HepG2 (cell line): ENCODE measurements at regions not wholly inside any gene's neighbourhood (a gene's known extent, or its start where the extent isn't known, plus 50 kb on each side); places are given as distances from the start of the nearest gene placed in this dataset.

ENCODE experiments used
- ATAC-seq: fragments of 200-7000 bp; cut with Tn5 transposase; 3 replicates; pipeline ENCODE4 v1.9.1; 2020; ENCODE audit warnings: mild to moderate bottlenecking, moderate library complexity
- BruUV-seq: library from RNA; stranded (reverse); fragments of 400-500 nt; replicated peaks from 2 replicates; lab custom pipeline; 2021; lab: Mats Ljungman, UMichigan
- CTCF ChIA-PET: fragments of 300-600 bp; formaldehyde crosslinking; extraction: SDS; loops from one replicate; lab custom pipeline; 2021; ENCODE audit warnings: low total read pairs, inconsistent platforms, low intra/inter-chr PET ratio; lab: Yijun Ruan, JAX
- POLR2A ChIA-PET: fragments of 350-600 bp; sonication (Branson Sonifier 250); formaldehyde crosslinking; loops from one replicate; lab custom pipeline; 2020; ENCODE audit warnings: antibody characterized with exemption, inconsistent platforms; lab: Yijun Ruan, JAX
- DNase-seq: peaks from one replicate; pipeline ENCODE4 v3.0.0-alpha.2; 2015; ENCODE audit warnings: low spot score
- FAIRE-seq: peaks from 3 replicates; lab custom pipeline; 2011; peaks lifted over from hg19 to GRCh38; lab: Jason Lieb, UNC
- H2AFZ ChIP-seq: one replicate; pipeline ENCODE4 v1.6.1; 2011; ENCODE audit warnings: low read length, inconsistent platforms
- H3K27ac ChIP-seq: fragments of 300-600 bp; 3 replicates; pipeline ENCODE4 v1.8.0; 2011; ENCODE audit warnings: mixed run types, mild to moderate bottlenecking, mixed read lengths, low read length, inconsistent platforms; ENCODE audit not compliant: insufficient read depth; ENCODE audit errors: extremely low read length
- H3K27me3 ChIP-seq, 2 experiments: fragments of 200-600 bp in 1 of 2; 2 replicates in 1 of 2; 3 replicates in 1 of 2; pipeline versions ENCODE4 v1.6.0 to v1.8.0; 2011; ENCODE audit warnings: low read length in 2 of 2, mild to moderate bottlenecking in 2 of 2, moderate library complexity in 2 of 2, inconsistent platforms in 1 of 2; ENCODE audit not compliant: insufficient read depth in 2 of 2, control insufficient read depth in 1 of 2
- H3K36me3 ChIP-seq, 2 experiments: fragments of 200-600 bp in 1 of 2; replicated peaks in 1 of 2; 2 replicates in 1 of 2; 3 replicates in 1 of 2; pipeline versions ENCODE4 v1.5.1 to v1.8.0; 2011; ENCODE audit warnings: low read length in 2 of 2, inconsistent platforms in 1 of 2; ENCODE audit not compliant: insufficient read depth in 2 of 2, control insufficient read depth in 1 of 2
- H3K4me1 ChIP-seq: 2 replicates; pipeline ENCODE4 v1.5.1; 2012; ENCODE audit warnings: low read length, inconsistent platforms; ENCODE audit not compliant: insufficient read depth
- H3K4me2 ChIP-seq: 2 replicates; pipeline ENCODE4 v1.6.0; 2011; ENCODE audit warnings: low read depth, low read length, inconsistent platforms
- H3K4me3 ChIP-seq, 3 experiments: fragments of 200-600 bp in 1 of 3; sonication (generic), shearing (Covaris generic) in 1 of 3; replicated peaks in 1 of 3; 2 replicates each; pipeline ENCODE4 v1.5.1; 2011 to 2016; ENCODE audit warnings: low read length in 3 of 3, inconsistent platforms in 2 of 3, low read depth in 2 of 3, mild to moderate bottlenecking in 2 of 3, control low read depth in 1 of 3, mixed read lengths in 1 of 3; ENCODE audit not compliant: insufficient read depth in 1 of 3
- H3K79me2 ChIP-seq: one replicate; pipeline ENCODE4 v1.6.1; 2011; ENCODE audit warnings: low read length, inconsistent platforms; ENCODE audit not compliant: insufficient read depth
- H3K9ac ChIP-seq: 2 replicates; pipeline ENCODE4 v1.6.0; 2011; ENCODE audit warnings: mild to moderate bottlenecking, low read depth, low read length, inconsistent platforms; ENCODE audit not compliant: insufficient read depth
- H3K9me3 ChIP-seq: 2 replicates; pipeline ENCODE4 v1.5.1; 2012; ENCODE audit warnings: mild to moderate bottlenecking, low read length
- H4K20me1 ChIP-seq: 2 replicates; pipeline ENCODE4 v1.6.0; 2011; ENCODE audit warnings: inconsistent platforms, mild to moderate bottlenecking, low read length, moderate library complexity; ENCODE audit not compliant: insufficient read depth
- CHD4 ChIP-seq: fragments of 200-600 bp; sonication (generic); IDR thresholded peaks from 2 replicates; pipeline ENCODE4 v1.7.0; 2017; ENCODE audit warnings: mild to moderate bottlenecking, low read length, borderline replicate concordance
- HNF4G ChIP-seq, 2 experiments: sonication (generic) in 1 of 2; formaldehyde crosslinking in 1 of 2; IDR thresholded peaks; 2 replicates each; pipeline versions ENCODE4 v1.4.0 to v1.6.1; 2011 to 2020; ENCODE audit warnings: borderline replicate concordance in 2 of 2, low read depth in 2 of 2, mild to moderate bottlenecking in 2 of 2, low read length in 1 of 2, missing genetic modification reagents in 1 of 2, moderate library complexity in 1 of 2
- KLF6 ChIP-seq: IDR thresholded peaks from 2 replicates; pipeline ENCODE4 v1.8.0; 2016; ENCODE audit warnings: missing biosample characterization, missing genetic modification reagents
- SOX13 ChIP-seq, 3 experiments: fragments of 450-650 bp in 1 of 3; sonication (generic) in 1 of 3; formaldehyde crosslinking in 1 of 3; IDR thresholded peaks in 2 of 3; conservative IDR thresholded peaks in 1 of 3; 2 replicates each; pipeline versions ENCODE4 v1.5.0 to v1.6.1; 2016 to 2020; ENCODE audit warnings: antibody characterized with exemption in 1 of 3, mild to moderate bottlenecking in 1 of 3, missing compliant biosample characterization in 1 of 3, missing genetic modification reagents in 1 of 3, moderate library complexity in 1 of 3
- ZEB1 ChIP-seq: IDR thresholded peaks from 2 replicates; pipeline ENCODE4 v1.6.1; 2012; ENCODE audit warnings: mild to moderate bottlenecking, low read depth, inconsistent platforms; ENCODE audit not compliant: insufficient replicate concordance
- ZNF724P ChIP-seq: sonication (generic); formaldehyde crosslinking; IDR thresholded peaks from 2 replicates; pipeline ENCODE4 v1.8.0; 2022; ENCODE audit warnings: missing genetic modification reagents, borderline replicate concordance
- WGBS: methylation state at CpG from one replicate; pipeline ENCODE4 v1.1.6; 2017; ENCODE audit warnings: low lambda C conversion rate; 5-methylcytosine and 5-hydroxymethylcytosine counted together
- in situ Hi-C: cut with HindIII; loops from 2 replicates; pipeline ENCODE4 v1.10.0; 2017; ENCODE audit warnings: low pct_unique_long_range_greater_than_20kb; ENCODE audit not compliant: extremely low pct_ligation_motif_present
- intact Hi-C: fragments of 100-400 bp; cut with micrococcal nuclease; formaldehyde crosslinking; loops from one replicate; pipeline ENCODE4 v1.10.0; 2022; ENCODE audit not compliant: unreplicated experiment
- TF ChIP-seq, protein P1 (sequence below): sonication (generic); formaldehyde crosslinking; IDR thresholded peaks from 2 replicates; pipeline ENCODE4 v1.4.0; 2020; ENCODE audit warnings: missing genetic modification reagents

DNA sequence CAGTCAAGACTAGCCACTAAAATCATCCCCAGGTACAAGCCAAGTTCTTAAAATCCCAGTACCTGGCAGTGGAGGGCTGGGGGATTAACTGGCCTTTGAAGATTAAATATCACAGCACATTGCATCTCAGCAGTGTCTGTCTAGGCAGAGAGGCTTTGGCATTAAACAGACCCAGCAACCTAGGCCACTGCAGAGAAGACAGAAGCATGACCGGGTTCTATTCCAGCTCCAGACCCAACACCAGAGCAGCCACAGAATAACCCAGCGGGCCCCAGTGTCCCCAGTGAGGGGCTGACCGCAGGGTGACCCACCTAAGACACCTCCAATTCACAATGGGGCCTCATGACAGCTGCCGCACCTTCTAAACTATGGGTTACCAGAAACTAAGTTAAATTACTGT lies 88.2 kb downstream of the SHANK2 start (continued):
- TF ChIP-seq, protein P1, sequence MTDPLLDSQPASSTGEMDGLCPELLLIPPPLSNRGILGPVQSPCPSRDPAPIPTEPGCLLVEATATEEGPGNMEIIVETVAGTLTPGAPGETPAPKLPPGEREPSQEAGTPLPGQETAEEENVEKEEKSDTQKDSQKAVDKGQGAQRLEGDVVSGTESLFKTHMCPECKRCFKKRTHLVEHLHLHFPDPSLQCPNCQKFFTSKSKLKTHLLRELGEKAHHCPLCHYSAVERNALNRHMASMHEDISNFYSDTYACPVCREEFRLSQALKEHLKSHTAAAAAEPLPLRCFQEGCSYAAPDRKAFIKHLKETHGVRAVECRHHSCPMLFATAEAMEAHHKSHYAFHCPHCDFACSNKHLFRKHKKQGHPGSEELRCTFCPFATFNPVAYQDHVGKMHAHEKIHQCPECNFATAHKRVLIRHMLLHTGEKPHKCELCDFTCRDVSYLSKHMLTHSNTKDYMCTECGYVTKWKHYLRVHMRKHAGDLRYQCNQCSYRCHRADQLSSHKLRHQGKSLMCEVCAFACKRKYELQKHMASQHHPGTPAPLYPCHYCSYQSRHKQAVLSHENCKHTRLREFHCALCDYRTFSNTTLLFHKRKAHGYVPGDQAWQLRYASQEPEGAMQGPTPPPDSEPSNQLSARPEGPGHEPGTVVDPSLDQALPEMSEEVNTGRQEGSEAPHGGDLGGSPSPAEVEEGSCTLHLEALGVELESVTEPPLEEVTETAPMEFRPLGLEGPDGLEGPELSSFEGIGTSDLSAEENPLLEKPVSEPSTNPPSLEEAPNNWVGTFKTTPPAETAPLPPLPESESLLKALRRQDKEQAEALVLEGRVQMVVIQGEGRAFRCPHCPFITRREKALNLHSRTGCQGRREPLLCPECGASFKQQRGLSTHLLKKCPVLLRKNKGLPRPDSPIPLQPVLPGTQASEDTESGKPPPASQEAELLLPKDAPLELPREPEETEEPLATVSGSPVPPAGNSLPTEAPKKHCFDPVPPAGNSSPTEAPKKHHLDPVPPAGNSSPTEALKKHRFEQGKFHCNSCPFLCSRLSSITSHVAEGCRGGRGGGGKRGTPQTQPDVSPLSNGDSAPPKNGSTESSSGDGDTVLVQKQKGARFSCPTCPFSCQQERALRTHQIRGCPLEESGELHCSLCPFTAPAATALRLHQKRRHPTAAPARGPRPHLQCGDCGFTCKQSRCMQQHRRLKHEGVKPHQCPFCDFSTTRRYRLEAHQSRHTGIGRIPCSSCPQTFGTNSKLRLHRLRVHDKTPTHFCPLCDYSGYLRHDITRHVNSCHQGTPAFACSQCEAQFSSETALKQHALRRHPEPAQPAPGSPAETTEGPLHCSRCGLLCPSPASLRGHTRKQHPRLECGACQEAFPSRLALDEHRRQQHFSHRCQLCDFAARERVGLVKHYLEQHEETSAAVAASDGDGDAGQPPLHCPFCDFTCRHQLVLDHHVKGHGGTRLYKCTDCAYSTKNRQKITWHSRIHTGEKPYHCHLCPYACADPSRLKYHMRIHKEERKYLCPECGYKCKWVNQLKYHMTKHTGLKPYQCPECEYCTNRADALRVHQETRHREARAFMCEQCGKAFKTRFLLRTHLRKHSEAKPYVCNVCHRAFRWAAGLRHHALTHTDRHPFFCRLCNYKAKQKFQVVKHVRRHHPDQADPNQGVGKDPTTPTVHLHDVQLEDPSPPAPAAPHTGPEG (CRISPR knock-in tag), result no peak
- TF ChIP-seq ZNF724P (CRISPR knock-in tag) (no peak), CHD4 (no peak)

DNA sequence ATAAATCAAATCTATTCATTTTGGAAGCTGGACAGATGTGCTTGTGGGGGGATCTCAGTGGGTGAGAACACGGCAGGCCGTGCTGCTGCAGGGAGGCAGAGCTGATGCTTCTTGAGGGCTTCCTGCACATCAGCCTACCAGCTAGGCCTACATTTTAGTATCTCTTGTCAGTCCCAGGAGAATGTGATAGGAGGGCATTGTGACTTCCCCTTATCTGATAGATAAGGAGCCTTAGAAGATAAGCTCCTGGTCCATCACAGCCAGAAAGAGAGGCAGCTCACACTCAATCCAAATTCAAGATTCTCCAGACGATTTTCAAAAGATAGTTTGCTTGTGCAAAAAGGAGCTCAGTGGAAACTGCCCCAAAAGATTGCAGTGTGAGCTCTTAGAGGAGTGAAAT lies 89.0 kb downstream of the SHANK2 start:
- ChIA-PET POLR2A (no interaction called here), CTCF (no interaction called here)
- H3K27me3 ChIP-seq, result no peaks in the 10 kb centered on the region
- no peak overlapping the region for H2AFZ ChIP-seq
- H4K20me1 ChIP-seq, result peaks cover 10% of the 10 kb centered on the region
- intact Hi-C loops, result no loop called here
- no peak overlapping the region for H3K27ac ChIP-seq
- no peak overlapping the region for H3K4me3 ChIP-seq
- FAIRE-seq, result no peak
- 96% methylated on average over 3 of the region's 3 CpGs for WGBS
- peaks cover 4 to 11% of the 10 kb centered on the region in 2 experiments; a peak in 2 of 5 replicates for H3K36me3 ChIP-seq
- in situ Hi-C loops, result no loop called here
- H3K9me3 ChIP-seq, result no peaks in the 10 kb centered on the region
- BruUV-seq, result no TSS peak
- TF ChIP-seq SOX13 (IDR thresholded peaks at IDR 0.05), result no peak
- no peak for TF ChIP-seq SOX13 (CRISPR knock-in tag; conservative IDR thresholded peaks at IDR 0.05 in 1 of 2, IDR thresholded peaks at IDR 0.05 in 1 of 2)
- TF ChIP-seq KLF6 (CRISPR knock-in tag), result no peak
- no peak for TF ChIP-seq HNF4G (IDR thresholded peaks at IDR 0.05; ENCODE audit: borderline replicate concordance, low read depth, low read length)
- TF ChIP-seq HNF4G (CRISPR knock-in tag; IDR thresholded peaks at IDR 0.05; ENCODE audit: borderline replicate concordance, low read depth), result no peak
- no peak for TF ChIP-seq ZEB1
- ATAC-seq, result no peak
- H3K79me2 ChIP-seq, result peaks cover 17% of the 10 kb centered on the region
- no peak for DNase-seq
- H3K4me2 ChIP-seq, result no peak overlapping the region
- no peaks in the 10 kb centered on the region for H3K4me1 ChIP-seq
- no peak overlapping the region for H3K9ac ChIP-seq
